ENCODE measurements at regions not wholly inside any gene's neighbourhood (a gene's known extent, or its start where the extent isn't known, plus 50 kb on each side); places are given as distances from the start of the nearest gene placed in this dataset.

DNA sequence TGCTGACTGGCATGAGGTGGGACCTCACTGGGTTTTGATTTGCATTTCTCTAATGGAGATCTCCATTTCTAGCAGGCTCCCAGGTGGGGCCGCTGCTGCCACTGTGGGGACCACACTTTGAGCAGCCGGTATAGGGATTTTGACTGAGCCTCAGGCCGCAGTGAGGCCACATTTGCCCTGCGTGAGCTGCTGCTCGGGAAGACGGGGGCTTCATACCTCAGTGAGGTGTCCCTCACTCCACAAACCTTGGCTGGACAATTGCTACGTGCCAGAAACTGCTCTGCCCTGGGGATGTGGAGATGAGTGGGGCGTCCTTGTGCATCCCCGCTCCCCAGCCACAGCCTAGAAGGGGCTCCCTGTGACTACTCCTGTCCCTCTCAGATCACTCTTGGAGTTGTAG lies 134.3 kb downstream of the ANKRD60 start:
- intact Hi-C loops (cut with micrococcal nuclease) = no loop called here
- Histone ChIP-seq H3K9ac (ENCODE audit: low read depth, low read length) (no peak overlapping the region), H3K79me1 (ENCODE audit: low read depth in 1 of 2, low read length in 2 of 2) (no peaks in the 10 kb centered on the region), H4K5ac (ENCODE audit: low read depth, low read length) (no peak overlapping the region), H3K14ac (replicated peaks; ENCODE audit: low read depth, low read length) (no peak overlapping the region), H2BK120ac (ENCODE audit: low read depth, low read length) (no peak overlapping the region), H4K91ac (ENCODE audit: insufficient read depth, low read depth, low read length) (no peak overlapping the region), H3K4me2 (ENCODE audit: low read depth, low read length) (no peak overlapping the region), H3K9me1 (ENCODE audit: insufficient read depth, low read length) (no peaks in the 10 kb centered on the region), H3K4me3 (ENCODE audit: insufficient read depth, low read depth, low read length) (no peak overlapping the region), H2AK5ac (ENCODE audit: low read depth, low read length) (no peak overlapping the region), H3K56ac (ENCODE audit: extremely low read depth, insufficient read depth, low read length) (no peak overlapping the region), H3K36me3 (ENCODE audit: control insufficient read depth, insufficient read depth, low read length) (no peaks in the 10 kb centered on the region), H3K27ac (ENCODE audit: insufficient read depth, low read length) (no peak overlapping the region), H3K4ac (ENCODE audit: low read depth, low read length) (no peak overlapping the region), H3K4me1 (ENCODE audit: control insufficient read depth, insufficient read depth, low read length) (no peaks in the 10 kb centered on the region), H3K27me3 (ENCODE audit: control insufficient read depth, insufficient read depth, low read length) (no peaks in the 10 kb centered on the region; the same call in 1 of the 2 replicates), H2BK20ac (ENCODE audit: low read depth, low read length) (no peak overlapping the region), H2AK9ac (replicated peaks; ENCODE audit: low read depth, low read length, poor library complexity) (no peak overlapping the region), H3K9me3 (ENCODE audit: control insufficient read depth, insufficient read depth, low read length) (no peaks in the 10 kb centered on the region), H2BK5ac (ENCODE audit: low read depth, low read length, poor library complexity, severe bottlenecking) (no peak overlapping the region), H2AFZ (replicated peaks; ENCODE audit: low read length, poor library complexity) (no peak overlapping the region), H4K8ac (ENCODE audit: low read depth in 2 of 2, low read length in 2 of 2) (no peak overlapping the region), H4K20me1 (ENCODE audit: insufficient read depth, low read length) (no peaks in the 10 kb centered on the region), H3K23ac (ENCODE audit: low read depth, low read length) (no peak overlapping the region), H2BK15ac (ENCODE audit: low read depth, low read length) (no peak overlapping the region), H3K18ac (ENCODE audit: low read depth, low read length) (no peak overlapping the region)
- DNase-seq = no peak
- ChIA-PET CTCF (no interaction called here), POLR2A (ENCODE audit: unreplicated experiment) (no interaction called here)
- WGBS, 2 experiments (ENCODE audit: extremely low coverage in 2 of 2, insufficient read length in 1 of 2) = no CpG with 5 or more reads among the region's 9 CpGs
- in situ Hi-C loops (cut with MboI; ENCODE audit: low sequenced_read_pairs) = no loop called here
- no peak for ATAC-seq (ENCODE audit: low read depth)
- dilution Hi-C loops (cut with HindIII; ENCODE audit: low sequenced_read_pairs, unreplicated experiment) = no loop called here
- no TSS peak for BruUV-seq (replicated peaks)
- TF ChIP-seq, protein P1, sequence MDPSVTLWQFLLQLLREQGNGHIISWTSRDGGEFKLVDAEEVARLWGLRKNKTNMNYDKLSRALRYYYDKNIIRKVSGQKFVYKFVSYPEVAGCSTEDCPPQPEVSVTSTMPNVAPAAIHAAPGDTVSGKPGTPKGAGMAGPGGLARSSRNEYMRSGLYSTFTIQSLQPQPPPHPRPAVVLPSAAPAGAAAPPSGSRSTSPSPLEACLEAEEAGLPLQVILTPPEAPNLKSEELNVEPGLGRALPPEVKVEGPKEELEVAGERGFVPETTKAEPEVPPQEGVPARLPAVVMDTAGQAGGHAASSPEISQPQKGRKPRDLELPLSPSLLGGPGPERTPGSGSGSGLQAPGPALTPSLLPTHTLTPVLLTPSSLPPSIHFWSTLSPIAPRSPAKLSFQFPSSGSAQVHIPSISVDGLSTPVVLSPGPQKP (IDR thresholded peaks at IDR 0.05; ENCODE audit: borderline replicate concordance, low read depth, low read length) = no peak
- TF ChIP-seq CHD1 (IDR thresholded peaks at IDR 0.05; ENCODE audit: low read depth, low read length) = no peak
- TF ChIP-seq BHLHE40 (IDR thresholded peaks at IDR 0.05; ENCODE audit: low read depth, low read length) = no peak
- no peak for TF ChIP-seq MAZ (IDR thresholded peaks at IDR 0.05; ENCODE audit: borderline replicate concordance, low read depth, low read length)
- TF ChIP-seq RFX5 (IDR thresholded peaks at IDR 0.05; ENCODE audit: low read depth, low read length) = no peak
- TF ChIP-seq FOS (IDR thresholded peaks at IDR 0.05; ENCODE audit: low read depth, low read length) = no peak
- TF ChIP-seq, protein P2, sequence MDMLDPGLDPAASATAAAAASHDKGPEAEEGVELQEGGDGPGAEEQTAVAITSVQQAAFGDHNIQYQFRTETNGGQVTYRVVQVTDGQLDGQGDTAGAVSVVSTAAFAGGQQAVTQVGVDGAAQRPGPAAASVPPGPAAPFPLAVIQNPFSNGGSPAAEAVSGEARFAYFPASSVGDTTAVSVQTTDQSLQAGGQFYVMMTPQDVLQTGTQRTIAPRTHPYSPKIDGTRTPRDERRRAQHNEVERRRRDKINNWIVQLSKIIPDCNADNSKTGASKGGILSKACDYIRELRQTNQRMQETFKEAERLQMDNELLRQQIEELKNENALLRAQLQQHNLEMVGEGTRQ (IDR thresholded peaks at IDR 0.05; ENCODE audit: low read depth, low read length) = no peak
- no peak for TF ChIP-seq RAD21 (IDR thresholded peaks at IDR 0.05; ENCODE audit: low read length)
- no peak for TF ChIP-seq SMC3 (IDR thresholded peaks at IDR 0.05; ENCODE audit: low read depth, low read length)
- no peak for TF ChIP-seq CEBPB (IDR thresholded peaks at IDR 0.05; ENCODE audit: low read depth, low read length)
- TF ChIP-seq MAFK (IDR thresholded peaks at IDR 0.05; ENCODE audit: low read depth, low read length) = no peak
- no peak for TF ChIP-seq POLR2A (IDR thresholded peaks at IDR 0.05; ENCODE audit: low read depth, low read length)
- no peak for TF ChIP-seq NFE2L2 (IDR thresholded peaks at IDR 0.05; ENCODE audit: low read depth, low read length)
- no peak for TF ChIP-seq MXI1 (IDR thresholded peaks at IDR 0.05; ENCODE audit: borderline replicate concordance, low read depth, low read length)
- no peak for TF ChIP-seq RCOR1 (IDR thresholded peaks at IDR 0.05; ENCODE audit: insufficient replicate concordance, low read length)
- TF ChIP-seq, protein P3, sequence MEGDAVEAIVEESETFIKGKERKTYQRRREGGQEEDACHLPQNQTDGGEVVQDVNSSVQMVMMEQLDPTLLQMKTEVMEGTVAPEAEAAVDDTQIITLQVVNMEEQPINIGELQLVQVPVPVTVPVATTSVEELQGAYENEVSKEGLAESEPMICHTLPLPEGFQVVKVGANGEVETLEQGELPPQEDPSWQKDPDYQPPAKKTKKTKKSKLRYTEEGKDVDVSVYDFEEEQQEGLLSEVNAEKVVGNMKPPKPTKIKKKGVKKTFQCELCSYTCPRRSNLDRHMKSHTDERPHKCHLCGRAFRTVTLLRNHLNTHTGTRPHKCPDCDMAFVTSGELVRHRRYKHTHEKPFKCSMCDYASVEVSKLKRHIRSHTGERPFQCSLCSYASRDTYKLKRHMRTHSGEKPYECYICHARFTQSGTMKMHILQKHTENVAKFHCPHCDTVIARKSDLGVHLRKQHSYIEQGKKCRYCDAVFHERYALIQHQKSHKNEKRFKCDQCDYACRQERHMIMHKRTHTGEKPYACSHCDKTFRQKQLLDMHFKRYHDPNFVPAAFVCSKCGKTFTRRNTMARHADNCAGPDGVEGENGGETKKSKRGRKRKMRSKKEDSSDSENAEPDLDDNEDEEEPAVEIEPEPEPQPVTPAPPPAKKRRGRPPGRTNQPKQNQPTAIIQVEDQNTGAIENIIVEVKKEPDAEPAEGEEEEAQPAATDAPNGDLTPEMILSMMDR (conservative IDR thresholded peaks at IDR 0.05; ENCODE audit: low read depth, low read length) = no peak

Data from IMR-90 (cell line).